Effector memory CD8-positive, alpha-beta T cell (primary cell): ENCODE measurements at regions not wholly inside any gene's neighbourhood (a gene's known extent, or its start where the extent isn't known, plus 50 kb on each side); places are given as distances from the start of the nearest gene placed in this dataset.
A peak's percentile ranks its signal among the peaks of the same experiment; 100 is the strongest.
"Not testable (repeated sequence)": the region's sequence is repeated elsewhere in the genome, so short reads cannot be mapped to it uniquely, and the experiment has no call there.

Source experiments
- ATAC-seq: fragments of 150-1000 bp; cut with Tn5 transposase; replicated peaks from 2 replicates; pipeline ENCODE4 v1.10.0; 2021; ENCODE audit warnings: mild to moderate bottlenecking, moderate library complexity
- DNase-seq, 3 experiments: peaks; one replicate each; pipeline ENCODE4 v3.0.0; 2021
- H3K27ac Mint-ChIP-seq, 2 donors: one replicate each; pipeline ENCODE4 v1.8.0; 2022; ENCODE audit warnings: mild to moderate bottlenecking in 2 of 2, mixed read lengths in 2 of 2, moderate library complexity in 2 of 2
- H3K27me3 Mint-ChIP-seq, 2 donors: one replicate each; pipeline ENCODE4 v1.8.0; 2022; ENCODE audit warnings: mixed read lengths in 2 of 2
- H3K36me3 Mint-ChIP-seq: one replicate; pipeline ENCODE4 v1.8.0; 2022; ENCODE audit warnings: mild to moderate bottlenecking, moderate library complexity, mixed read lengths; ENCODE audit not compliant: insufficient read depth
- H3K4me1 Mint-ChIP-seq, 2 donors: one replicate each; pipeline ENCODE4 v1.8.0; 2022; ENCODE audit warnings: low read depth in 2 of 2, mixed read lengths in 2 of 2
- H3K4me3 Mint-ChIP-seq, 2 donors: one replicate each; pipeline ENCODE4 v1.8.0; 2022; ENCODE audit warnings: mild to moderate bottlenecking in 2 of 2, mixed read lengths in 2 of 2, moderate library complexity in 2 of 2
- H3K9me3 Mint-ChIP-seq, 2 donors: one replicate each; pipeline ENCODE4 v1.8.0; 2022; ENCODE audit warnings: mixed read lengths in 2 of 2

- H3K36me3 Mint-ChIP-seq, result peaks cover 4% of the 10 kb centered on the region
- no peak overlapping the region for H3K4me3 Mint-ChIP-seq
- no peaks in the 10 kb centered on the region for H3K4me1 Mint-ChIP-seq
- no peaks in the 10 kb centered on the region for H3K9me3 Mint-ChIP-seq
- H3K27ac Mint-ChIP-seq, result no peak overlapping the region
- ATAC-seq (no peak), DNase-seq (no peak)
- H3K27me3 Mint-ChIP-seq, result peaks cover 44 to 92% of the 10 kb centered on the region in 2 donors
Observed at GRCh38 chr5:1655496-1656270, 131.9 kb upstream of the LPCAT1 start.

GRCh38 chr5:1654786-1655495, 131.2 kb upstream of the LPCAT1 start:
- H3K4me3 Mint-ChIP-seq, result no peak overlapping the region
- DNase-seq, result no peak
- no peaks in the 10 kb centered on the region for H3K36me3 Mint-ChIP-seq
- no peaks in the 10 kb centered on the region for H3K4me1 Mint-ChIP-seq
- no peak for ATAC-seq
- H3K27me3 Mint-ChIP-seq, result peaks cover 48 to 92% of the 10 kb centered on the region in 2 donors
- no peak overlapping the region for H3K27ac Mint-ChIP-seq
- H3K9me3 Mint-ChIP-seq, result no peaks in the 10 kb centered on the region

GRCh38 chr5:1653698-1654651, 130.2 kb upstream of the LPCAT1 start:
- H3K4me1 Mint-ChIP-seq, H3K36me3 Mint-ChIP-seq, H3K9me3 Mint-ChIP-seq, H3K27ac Mint-ChIP-seq: not testable (repeated sequence)
- H3K4me3 Mint-ChIP-seq, result peak overlapping the region in 1 of 2 donors; percentile 50
- ATAC-seq (peak; percentile 96), DNase-seq (peak; percentile 33 to 52 (median 46))
- H3K27me3 Mint-ChIP-seq, result peaks cover 58 to 92% of the 10 kb centered on the region in 2 donors

- DNase-seq, result no peak
- H3K9me3 Mint-ChIP-seq, result no peaks in the 10 kb centered on the region
- H3K36me3 Mint-ChIP-seq, result no peaks in the 10 kb centered on the region
- H3K27ac Mint-ChIP-seq, result no peak overlapping the region
- H3K4me3 Mint-ChIP-seq, result peak overlapping the region in 1 of 2 donors; percentile 50
- H3K27me3 Mint-ChIP-seq, result peaks cover 54 to 91% of the 10 kb centered on the region in 2 donors
- peak; percentile 52 for ATAC-seq
- H3K4me1 Mint-ChIP-seq, result no peaks in the 10 kb centered on the region
Observed at GRCh38 chr5:1652873-1653697, 129.3 kb upstream of the LPCAT1 start.

GRCh38 chr5:1651971-1652872, 128.5 kb upstream of the LPCAT1 start:
- H3K4me3 Mint-ChIP-seq, result peak overlapping the region in 1 of 2 donors; percentile 50
- DNase-seq, result no peak
- H3K36me3 Mint-ChIP-seq, result no peaks in the 10 kb centered on the region
- peaks cover 51 to 91% of the 10 kb centered on the region in 2 donors for H3K27me3 Mint-ChIP-seq
- H3K27ac Mint-ChIP-seq, result no peak overlapping the region
- no peak for ATAC-seq
- no peaks in the 10 kb centered on the region for H3K9me3 Mint-ChIP-seq
- no peaks in the 10 kb centered on the region for H3K4me1 Mint-ChIP-seq

- Mint-ChIP-seq H3K36me3 (no peaks in the 10 kb centered on the region), H3K27ac (no peak overlapping the region), H3K4me1 (no peaks in the 10 kb centered on the region), H3K4me3 (no peak overlapping the region), H3K9me3 (no peaks in the 10 kb centered on the region), H3K27me3 (peaks cover 52 to 91% of the 10 kb centered on the region in 2 donors)
- DNase-seq, result no peak
- no peak for ATAC-seq
Observed at GRCh38 chr5:1651250-1651649, 127.5 kb upstream of the LPCAT1 start.

- no peaks in the 10 kb centered on the region for H3K4me1 Mint-ChIP-seq
- peaks cover 51 to 89% of the 10 kb centered on the region in 2 donors for H3K27me3 Mint-ChIP-seq
- ATAC-seq, result no peak
- H3K9me3 Mint-ChIP-seq, result no peaks in the 10 kb centered on the region
- DNase-seq, result no peak
- no peak overlapping the region for H3K4me3 Mint-ChIP-seq
- no peak overlapping the region for H3K27ac Mint-ChIP-seq
- peaks cover 3% of the 10 kb centered on the region for H3K36me3 Mint-ChIP-seq
Observed at GRCh38 chr5:1649554-1649953, 125.8 kb upstream of the LPCAT1 start.

GRCh38 chr5:1648806-1649205, 125.0 kb upstream of the LPCAT1 start:
- H3K36me3 Mint-ChIP-seq, result peaks cover 3% of the 10 kb centered on the region
- no peak overlapping the region for H3K27ac Mint-ChIP-seq
- no peaks in the 10 kb centered on the region for H3K4me1 Mint-ChIP-seq
- H3K9me3 Mint-ChIP-seq, result no peaks in the 10 kb centered on the region
- ATAC-seq (no peak), DNase-seq (no peak)
- no peak overlapping the region for H3K4me3 Mint-ChIP-seq
- H3K27me3 Mint-ChIP-seq, result peaks cover 48 to 87% of the 10 kb centered on the region in 2 donors

GRCh38 chr5:1647580-1647979, 123.8 kb upstream of the LPCAT1 start:
- Mint-ChIP-seq H3K27me3 (peaks cover 50 to 88% of the 10 kb centered on the region in 2 donors), H3K4me3 (no peak overlapping the region), H3K36me3 (peaks cover 3% of the 10 kb centered on the region), H3K4me1 (no peaks in the 10 kb centered on the region), H3K27ac (no peak overlapping the region), H3K9me3 (no peaks in the 10 kb centered on the region)
- DNase-seq (no peak), ATAC-seq (no peak)

GRCh38 chr5:1644810-1645571, 121.2 kb upstream of the LPCAT1 start:
- H3K4me1 Mint-ChIP-seq, result peaks cover 0 to 3% of the 10 kb centered on the region in 2 donors
- ATAC-seq (peak; percentile 89), DNase-seq (peak; percentile 73 to 78 (median 75))
- peaks cover 3% of the 10 kb centered on the region for H3K36me3 Mint-ChIP-seq
- no peak overlapping the region for H3K4me3 Mint-ChIP-seq
- H3K27me3 Mint-ChIP-seq, result peaks cover 35 to 62% of the 10 kb centered on the region in 2 donors
- no peak overlapping the region for H3K27ac Mint-ChIP-seq
- no peaks in the 10 kb centered on the region for H3K9me3 Mint-ChIP-seq

- H3K27ac Mint-ChIP-seq, ATAC-seq, DNase-seq, H3K4me1 Mint-ChIP-seq, H3K4me3 Mint-ChIP-seq, H3K36me3 Mint-ChIP-seq, H3K9me3 Mint-ChIP-seq: not testable (repeated sequence)
- peaks cover 29 to 57% of the 10 kb centered on the region in 2 donors for H3K27me3 Mint-ChIP-seq
Observed at GRCh38 chr5:1644393-1644809, 120.6 kb upstream of the LPCAT1 start.
